ENCODE measurements at regions not wholly inside any gene's neighbourhood (a gene's known extent, or its start where the extent isn't known, plus 50 kb on each side); places are given as distances from the start of the nearest gene placed in this dataset.

- H3K27me3 Mint-ChIP-seq, result no peaks in the 10 kb centered on the region
- H3K9me3 Mint-ChIP-seq, result no peaks in the 10 kb centered on the region
- no peak for TF ChIP-seq CTCF (conservative IDR thresholded peaks at IDR 0.05)
- no peaks in the 10 kb centered on the region for H3K36me3 Mint-ChIP-seq
- H3K4me3 Mint-ChIP-seq, result no peak overlapping the region
- no peaks in the 10 kb centered on the region for H3K4me1 Mint-ChIP-seq (ENCODE audit: unreplicated experiment)
- DNase-seq (ENCODE audit: extremely low spot score, unreplicated experiment), result no peak
- no peak overlapping the region for H3K27ac Mint-ChIP-seq
Measured at GRCh38 chr12:68559246-68559645, 51.5 kb upstream of the RAP1B start.

- Mint-ChIP-seq H3K4me3 (no peak overlapping the region), H3K9me3 (no peaks in the 10 kb centered on the region), H3K36me3 (no peaks in the 10 kb centered on the region), H3K27me3 (no peaks in the 10 kb centered on the region), H3K4me1 (ENCODE audit: unreplicated experiment) (peaks cover 4% of the 10 kb centered on the region), H3K27ac (no peak overlapping the region)
- no peak for DNase-seq (ENCODE audit: extremely low spot score, unreplicated experiment)
- TF ChIP-seq CTCF (conservative IDR thresholded peaks at IDR 0.05), result no peak
Measured at GRCh38 chr12:68559984-68560850, 50.5 kb upstream of the RAP1B start.

GRCh38 chr12:68560851-68561422 lies 49.8 kb upstream of the RAP1B start:
- no peaks in the 10 kb centered on the region for H3K9me3 Mint-ChIP-seq
- TF ChIP-seq CTCF (conservative IDR thresholded peaks at IDR 0.05), result no peak
- H3K4me3 Mint-ChIP-seq, result no peak overlapping the region
- DNase-seq (ENCODE audit: extremely low spot score, unreplicated experiment), result no peak
- no peak overlapping the region for H3K27ac Mint-ChIP-seq
- no peaks in the 10 kb centered on the region for H3K36me3 Mint-ChIP-seq
- no peaks in the 10 kb centered on the region for H3K27me3 Mint-ChIP-seq
- H3K4me1 Mint-ChIP-seq (ENCODE audit: unreplicated experiment), result peaks cover 11% of the 10 kb centered on the region
